H1 (cell line): ENCODE measurements at regions not wholly inside any gene's neighbourhood (a gene's known extent, or its start where the extent isn't known, plus 50 kb on each side); places are given as distances from the start of the nearest gene placed in this dataset.
A peak's percentile ranks its signal among the peaks of the same experiment; 100 is the strongest.

ENCODE experiments used
- CTCF ChIA-PET: fragments of 300-600 bp; sonication (Branson Sonifier 250); formaldehyde crosslinking; loops from one replicate; lab custom pipeline; 2021; ENCODE audit not compliant: partially characterized antibody; lab: Charles Lee
- POLR2A ChIA-PET: fragments of 300-600 bp; sonication (Branson Sonifier 250); formaldehyde crosslinking; loops from one replicate; lab custom pipeline; 2021; ENCODE audit warnings: inconsistent platforms; ENCODE audit not compliant: partially characterized antibody; lab: Charles Lee
- DNase-seq, 2 experiments: peaks; one replicate each; pipeline versions ENCODE4 v3.0.0 to v3.0.0-alpha.2; 2010 to 2022; ENCODE audit warnings: low spot score in 2 of 2, low read depth in 1 of 2, mixed read lengths in 1 of 2
- FAIRE-seq: peaks from 2 replicates; lab custom pipeline; 2011; peaks lifted over from hg19 to GRCh38; lab: Jason Lieb, UNC
- H2AFZ ChIP-seq: 2 replicates; pipeline ENCODE4 v1.8.1; 2012; ENCODE audit warnings: low read length, inconsistent platforms
- H2AK5ac ChIP-seq: 2 replicates; pipeline ENCODE4 v1.6.1; 2013; ENCODE audit warnings: low read depth, low read length
- H2BK120ac ChIP-seq: replicated peaks from 2 replicates; pipeline ENCODE3; 2013; ENCODE audit warnings: low read depth, low read length, inconsistent platforms
- H2BK12ac ChIP-seq: 2 replicates; pipeline ENCODE4 v1.6.1; 2013; ENCODE audit warnings: low read depth, low read length
- H2BK15ac ChIP-seq: 2 replicates; pipeline ENCODE4 v1.6.1; 2013; ENCODE audit warnings: low read length
- H2BK20ac ChIP-seq: 2 replicates; pipeline ENCODE4 v1.6.1; 2013; ENCODE audit warnings: low read length
- H2BK5ac ChIP-seq: 2 replicates; pipeline ENCODE4 v1.6.1; 2013; ENCODE audit warnings: low read depth, low read length
- H3K14ac ChIP-seq: 2 replicates; pipeline ENCODE4 v1.6.1; 2013; ENCODE audit warnings: inconsistent platforms; ENCODE audit not compliant: insufficient read length
- H3K18ac ChIP-seq: 2 replicates; pipeline ENCODE4 v1.6.1; 2013; ENCODE audit warnings: low read length; ENCODE audit errors: extremely low read depth
- H3K23ac ChIP-seq: 2 replicates; pipeline ENCODE4 v1.6.1; 2013; ENCODE audit warnings: inconsistent platforms; ENCODE audit not compliant: insufficient read length
- H3K23me2 ChIP-seq: 2 replicates; pipeline ENCODE4 v1.6.1; 2013; ENCODE audit warnings: low read depth, low read length
- H3K27ac ChIP-seq: 2 replicates; pipeline ENCODE4 v1.6.1; 2011; ENCODE audit warnings: low read depth, low read length, inconsistent platforms
- H3K27me3 ChIP-seq, 4 experiments: replicated peaks in 1 of 4; 1 replicate in 1 of 4; 2 replicates in 3 of 4; pipeline versions ENCODE4 v1.6.1 to v1.8.1; 2011 to 2013; ENCODE audit warnings: low read length in 3 of 4, mild to moderate bottlenecking in 3 of 4, inconsistent platforms in 2 of 4, mixed read lengths in 2 of 4, moderate library complexity in 1 of 4; ENCODE audit not compliant: control insufficient read depth in 3 of 4, insufficient read depth in 3 of 4; ENCODE audit errors: extremely low read depth in 1 of 4
- H3K36me3 ChIP-seq, 4 experiments: 2 replicates each; pipeline versions ENCODE4 v1.6.1 to v1.8.1; 2011 to 2013; ENCODE audit warnings: mild to moderate bottlenecking in 4 of 4, low read length in 3 of 4, moderate library complexity in 2 of 4, control low read depth in 1 of 4, inconsistent platforms in 1 of 4; ENCODE audit not compliant: insufficient read depth in 4 of 4, control insufficient read depth in 2 of 4
- H3K4ac ChIP-seq: replicated peaks from 2 replicates; pipeline ENCODE3; 2013; ENCODE audit warnings: low read length, low read depth, mixed read lengths, inconsistent platforms; ENCODE audit not compliant: insufficient read length
- H3K4me1 ChIP-seq, 4 experiments: replicated peaks in 1 of 4; 1 replicate in 1 of 4; 2 replicates in 3 of 4; pipeline versions ENCODE4 v1.6.1 to v1.8.1; 2011 to 2013; ENCODE audit warnings: low read length in 3 of 4, inconsistent platforms in 2 of 4, mixed read lengths in 1 of 4; ENCODE audit not compliant: insufficient read depth in 4 of 4, control insufficient read depth in 3 of 4
- H3K4me2 ChIP-seq, 2 experiments: 2 replicates each; pipeline versions ENCODE4 v1.6.1 to v1.8.1; 2011 to 2013; ENCODE audit warnings: low read depth in 2 of 2, low read length in 2 of 2, control low read depth in 1 of 2, inconsistent platforms in 1 of 2, mild to moderate bottlenecking in 1 of 2; ENCODE audit not compliant: insufficient read depth in 1 of 2
- H3K4me3 ChIP-seq, 4 experiments: fragments of 200-600, 300-600 bp in 1 of 4; sonication (generic), shearing (Covaris generic), sonication (Bioruptor Twin) in 1 of 4; 2 replicates each; pipeline versions ENCODE4 v1.5.1 to v1.8.1; 2011 to 2016; ENCODE audit warnings: low read length in 4 of 4, low read depth in 3 of 4, control low read depth in 2 of 4, inconsistent platforms in 2 of 4, mild to moderate bottlenecking in 2 of 4, mixed read lengths in 1 of 4, moderate library complexity in 1 of 4; ENCODE audit not compliant: insufficient read depth in 2 of 4; ENCODE audit errors: extremely low read depth in 1 of 4
- H3K56ac ChIP-seq: replicated peaks from 2 replicates; pipeline ENCODE3; 2013; ENCODE audit warnings: low read depth, mild to moderate bottlenecking, mixed read lengths, low read length, inconsistent platforms; ENCODE audit not compliant: insufficient read length
- H3K79me1 ChIP-seq: 2 replicates; pipeline ENCODE4 v1.6.1; 2013; ENCODE audit warnings: low read depth, low read length, control low read depth
- H3K79me2 ChIP-seq, 2 experiments: 2 replicates each; pipeline versions ENCODE4 v1.6.1 to v1.8.1; 2012 to 2013; ENCODE audit warnings: low read length in 2 of 2, mild to moderate bottlenecking in 2 of 2, inconsistent platforms in 1 of 2; ENCODE audit not compliant: insufficient read depth in 2 of 2, control insufficient read depth in 1 of 2
- H3K9ac ChIP-seq, 4 experiments: replicated peaks in 1 of 4; 1 replicate in 1 of 4; 2 replicates in 3 of 4; pipeline versions ENCODE4 v1.6.1 to v1.8.1; 2011 to 2013; ENCODE audit warnings: low read depth in 3 of 4, low read length in 3 of 4, control low read depth in 2 of 4, mild to moderate bottlenecking in 2 of 4, moderate library complexity in 2 of 4, inconsistent platforms in 1 of 4; ENCODE audit errors: extremely low read depth in 1 of 4
- H3K9me3 ChIP-seq, 2 experiments: 2 replicates each; pipeline versions ENCODE4 v1.6.1 to v1.8.1; 2012 to 2013; ENCODE audit warnings: mild to moderate bottlenecking in 2 of 2, moderate library complexity in 2 of 2, control low read depth in 1 of 2, inconsistent platforms in 1 of 2, low read depth in 1 of 2, low read length in 1 of 2, mixed read lengths in 1 of 2; ENCODE audit not compliant: insufficient read depth in 2 of 2
- H4K20me1 ChIP-seq, 2 experiments: replicated peaks in 1 of 2; 2 replicates each; pipeline versions ENCODE3 to v1.8.1; 2011 to 2013; ENCODE audit warnings: inconsistent platforms in 2 of 2, low read length in 2 of 2, mild to moderate bottlenecking in 1 of 2; ENCODE audit not compliant: insufficient read depth in 2 of 2, control insufficient read depth in 1 of 2
- H4K5ac ChIP-seq: 2 replicates; pipeline ENCODE4 v1.6.1; 2013; ENCODE audit warnings: low read length, low read depth, mixed read lengths, inconsistent platforms; ENCODE audit not compliant: insufficient read length
- H4K8ac ChIP-seq: 2 replicates; pipeline ENCODE4 v1.8.0; 2013; ENCODE audit warnings: mild to moderate bottlenecking, moderate library complexity, low read length, inconsistent platforms; ENCODE audit not compliant: insufficient read depth; ENCODE audit errors: extremely low read depth
- H4K91ac ChIP-seq: replicated peaks from 2 replicates; pipeline ENCODE3; 2013; ENCODE audit warnings: low read length, mixed read lengths, inconsistent platforms; ENCODE audit not compliant: insufficient read length
- EP300 ChIP-seq, 2 experiments: IDR thresholded peaks; 1 replicate in 1 of 2; 2 replicates in 1 of 2; pipeline ENCODE4 v1.6.1; 2011 to 2012; ENCODE audit warnings: low read depth in 2 of 2, low read length in 2 of 2, mild to moderate bottlenecking in 2 of 2, borderline replicate concordance in 1 of 2, inconsistent platforms in 1 of 2, moderate library complexity in 1 of 2
- GTF2F1 ChIP-seq: IDR thresholded peaks from 2 replicates; pipeline ENCODE4 v1.6.1; 2012; ENCODE audit warnings: low read depth, low read length, improper control_type of control experiment, borderline replicate concordance
- KDM1A ChIP-seq: fragments of 200-600, 300-600 bp; sonication (generic); IDR thresholded peaks from 2 replicates; pipeline ENCODE4 v1.7.1; 2016; ENCODE audit warnings: mild to moderate bottlenecking, low read length, borderline replicate concordance
- KDM5A ChIP-seq: fragments of 200-600 bp; IDR thresholded peaks from 2 replicates; pipeline ENCODE4 v1.7.1; 2012; ENCODE audit warnings: mild to moderate bottlenecking, low read length, inconsistent platforms, mixed read lengths
- SIN3A ChIP-seq, 2 experiments: IDR thresholded peaks in 1 of 2; conservative IDR thresholded peaks in 1 of 2; 2 replicates each; pipeline ENCODE4 v1.6.1; 2011 to 2012; ENCODE audit warnings: low read length in 2 of 2, improper control_type of control experiment in 1 of 2, low read depth in 1 of 2, mild to moderate bottlenecking in 1 of 2
- SIX5 ChIP-seq: IDR thresholded peaks from 2 replicates; pipeline ENCODE4 v1.6.1; 2011; ENCODE audit warnings: mild to moderate bottlenecking, low read depth, low read length
- SP1 ChIP-seq: IDR thresholded peaks from 2 replicates; pipeline ENCODE4 v1.6.1; 2011; ENCODE audit warnings: low read depth, low read length
- SP4 ChIP-seq: IDR thresholded peaks from 2 replicates; pipeline ENCODE4 v1.6.1; 2012; ENCODE audit warnings: low read length, inconsistent platforms
- SRF ChIP-seq: IDR thresholded peaks from 2 replicates; pipeline ENCODE4 v1.6.1; 2011; ENCODE audit warnings: mild to moderate bottlenecking, low read depth, low read length, moderate library complexity
- TAF1 ChIP-seq: IDR thresholded peaks from 2 replicates; pipeline ENCODE4 v1.6.1; 2011; ENCODE audit warnings: mild to moderate bottlenecking, low read depth, low read length
- TAF7 ChIP-seq: optimal IDR thresholded peaks from 2 replicates; pipeline ENCODE3; 2011; ENCODE audit warnings: low read depth, mild to moderate bottlenecking, inconsistent platforms, low read length, moderate library complexity, borderline replicate concordance
- TCF12 ChIP-seq: IDR thresholded peaks from 2 replicates; pipeline ENCODE4 v1.6.1; 2011; ENCODE audit warnings: low read depth, mild to moderate bottlenecking, low read length
- TEAD4 ChIP-seq: IDR thresholded peaks from 2 replicates; pipeline ENCODE4 v1.6.1; 2012; ENCODE audit warnings: low read depth, low read length, inconsistent platforms, mixed read lengths
- WGBS, 2 experiments: shearing (Covaris generic) in 1 of 2; methylation state at CpG; one replicate each; pipeline versions ENCODE4 v1.1.6 to v1.1.7; 2013 to 2015; ENCODE audit warnings: low lambda C conversion rate in 2 of 2, mixed read lengths in 2 of 2, inconsistent platforms in 1 of 2, low coverage in 1 of 2, missing lambda C conversion rate in 1 of 2; ENCODE audit not compliant: insufficient replicate concordance in 2 of 2, insufficient coverage in 1 of 2, insufficient read length in 1 of 2; ENCODE audit errors: extremely low coverage in 1 of 2, missing lambda C conversion rate in 1 of 2; 5-methylcytosine and 5-hydroxymethylcytosine counted together

GRCh38 chr10:29199941-29200679, 88.8 kb upstream of the LYZL1 start:
- POLR2A ChIA-PET, result no interaction called here
- no peak for TF ChIP-seq TAF7
- TF ChIP-seq SP1, result no peak
- no peak for TF ChIP-seq KDM1A
- no peak for TF ChIP-seq KDM5A
- TF ChIP-seq SIX5, result no peak
- no peak for TF ChIP-seq TAF1
- TF ChIP-seq GTF2F1, result no peak
- no peak for TF ChIP-seq SP4
- no peak for TF ChIP-seq EP300 (IDR thresholded peaks at IDR 0.05; ENCODE audit: borderline replicate concordance in 1 of 2, low read depth in 2 of 2, low read length in 2 of 2)
- no peak for TF ChIP-seq TEAD4
- TF ChIP-seq SRF, result no peak
- no peak for TF ChIP-seq TCF12
- TF ChIP-seq SIN3A (conservative IDR thresholded peaks at IDR 0.05 in 1 of 2, IDR thresholded peaks at IDR 0.05 in 1 of 2; ENCODE audit: low read depth in 1 of 2, low read length in 2 of 2), result no peak

More at GRCh38 chr10:29199941-29200679, 88.8 kb upstream of the LYZL1 start:
- Histone ChIP-seq H2BK15ac (no peak overlapping the region), H3K23ac (no peak overlapping the region), H3K4me3 (no peak overlapping the region), H2BK5ac (no peak overlapping the region), H2BK120ac (no peak overlapping the region), H4K20me1 (no peaks in the 10 kb centered on the region), H2AK5ac (no peak overlapping the region), H3K4me2 (no peak overlapping the region), H3K9me3 (no peaks in the 10 kb centered on the region), H2BK20ac (no peak overlapping the region), H3K9ac (no peak overlapping the region), H4K91ac (no peak overlapping the region), H2AFZ (0 out of 2 replicates have a peak overlapping the region, but pooled peaks have one; percentile 68), H2BK12ac (no peak overlapping the region), H3K4ac (no peak overlapping the region), H3K23me2 (no peaks in the 10 kb centered on the region), H3K4me1 (peaks cover 3 to 9% (median 6%) of the 10 kb centered on the region in 4 experiments; a peak in 5 of 7 replicates), H3K14ac (no peak overlapping the region), H4K5ac (no peak overlapping the region), H3K27me3 (no peaks in the 10 kb centered on the region), H3K18ac (no peak overlapping the region), H3K79me2 (no peaks in the 10 kb centered on the region), H3K79me1 (no peaks in the 10 kb centered on the region), H3K36me3 (no peaks in the 10 kb centered on the region), H3K56ac (no peak overlapping the region), H4K8ac (no peak overlapping the region), H3K27ac (no peak overlapping the region)
- CTCF ChIA-PET, result interaction anchor here (1.6 to 2.0 kb wide), 2 partner anchors 40 to 69 kb away, joined by 5 to 8 read pairs; no protein-coding TSS in a partner anchor
- FAIRE-seq, result no peak
- DNase-seq, result no peak
- 78% methylated on average over 4 of the region's 4 CpGs; no CpG with 5 or more reads in 1 of the 2 experiments for WGBS, 2 experiments
